DND-41 (cell line): ENCODE measurements at regions not wholly inside any gene's neighbourhood (a gene's known extent, or its start where the extent isn't known, plus 50 kb on each side); places are given as distances from the start of the nearest gene placed in this dataset.

Experiments used
- CTCF ChIP-seq: IDR thresholded peaks from 2 replicates; pipeline ENCODE4 v1.5.1; 2012; ENCODE audit warnings: borderline replicate concordance, low read length, moderate library complexity, mild to moderate bottlenecking; ENCODE audit not compliant: poor library complexity, severe bottlenecking; ENCODE audit errors: extremely low read depth
- EZH2 ChIP-seq: IDR thresholded peaks from 3 replicates; pipeline ENCODE4 v1.6.1; 2012; ENCODE audit warnings: borderline replicate concordance, low read depth, mild to moderate bottlenecking, moderate library complexity, low read length, inconsistent platforms; ENCODE audit not compliant: severe bottlenecking

- TF ChIP-seq CTCF (no peak), EZH2 (no peak)
Measured at GRCh38 chr6:56709650-56710049, 67.0 kb upstream of the DST start.
